HG03354 (cell line): ENCODE measurements at regions not wholly inside any gene's neighbourhood (a gene's known extent, or its start where the extent isn't known, plus 50 kb on each side); places are given as distances from the start of the nearest gene placed in this dataset.
"Not testable (repeated sequence)": the region's sequence is repeated elsewhere in the genome, so short reads cannot be mapped to it uniquely, and the experiment has no call there.

Source experiments
- ATAC-seq: cut with Tn5 transposase; IDR thresholded peaks from one replicate; pipeline ENCODE4 v1.9.1; 2021; ENCODE audit warnings: mild to moderate bottlenecking; ENCODE audit not compliant: unreplicated experiment, poor library complexity, severe bottlenecking

GRCh38 chr11:110858547-110858921 is 146.3 kb upstream of the ARHGAP20 start:
- ATAC-seq, result no peak

- no peak for ATAC-seq
Observed at GRCh38 chr11:110857892-110858546, 145.8 kb upstream of the ARHGAP20 start.

GRCh38 chr11:110856996-110857812 is 145.0 kb upstream of the ARHGAP20 start:
- ATAC-seq, result no peak

- ATAC-seq, result no peak
Observed at GRCh38 chr11:110856340-110856739, 144.1 kb upstream of the ARHGAP20 start.

- ATAC-seq, result no peak
Observed at GRCh38 chr11:110855191-110855590, 143.0 kb upstream of the ARHGAP20 start.

- ATAC-seq, result no peak
Observed at GRCh38 chr11:110852921-110853490, 140.8 kb upstream of the ARHGAP20 start.

- ATAC-seq, result no peak
Observed at GRCh38 chr11:110850846-110851245, 138.6 kb upstream of the ARHGAP20 start.

- not testable (repeated sequence) for ATAC-seq
Observed at GRCh38 chr11:110843053-110843452, 130.8 kb upstream of the ARHGAP20 start.

GRCh38 chr11:110838808-110839207 is 126.6 kb upstream of the ARHGAP20 start:
- ATAC-seq, result no peak

- ATAC-seq, result no peak
Observed at GRCh38 chr11:110837603-110838002, 125.4 kb upstream of the ARHGAP20 start.

- ATAC-seq, result no peak
Observed at GRCh38 chr11:110835106-110835505, 122.9 kb upstream of the ARHGAP20 start.

- ATAC-seq, result no peak
Observed at GRCh38 chr11:110833033-110833484, 120.8 kb upstream of the ARHGAP20 start.

GRCh38 chr11:110832539-110832938 is 120.3 kb upstream of the ARHGAP20 start:
- no peak for ATAC-seq

- no peak for ATAC-seq
Observed at GRCh38 chr11:110832080-110832479, 119.8 kb upstream of the ARHGAP20 start.

GRCh38 chr11:110830747-110831146 is 118.5 kb upstream of the ARHGAP20 start:
- ATAC-seq, result no peak

GRCh38 chr11:110830344-110830743 is 118.1 kb upstream of the ARHGAP20 start:
- no peak for ATAC-seq

GRCh38 chr11:110829873-110830272 is 117.6 kb upstream of the ARHGAP20 start:
- ATAC-seq, result no peak

GRCh38 chr11:110828086-110828485 is 115.8 kb upstream of the ARHGAP20 start:
- ATAC-seq, result no peak

GRCh38 chr11:110827276-110827675 is 115.0 kb upstream of the ARHGAP20 start:
- ATAC-seq, result no peak

- ATAC-seq, result no peak
Observed at GRCh38 chr11:110824912-110825620, 112.8 kb upstream of the ARHGAP20 start.
